ENCODE measurements at regions not wholly inside any gene's neighbourhood (a gene's known extent, or its start where the extent isn't known, plus 50 kb on each side); places are given as distances from the start of the nearest gene placed in this dataset.

DNA sequence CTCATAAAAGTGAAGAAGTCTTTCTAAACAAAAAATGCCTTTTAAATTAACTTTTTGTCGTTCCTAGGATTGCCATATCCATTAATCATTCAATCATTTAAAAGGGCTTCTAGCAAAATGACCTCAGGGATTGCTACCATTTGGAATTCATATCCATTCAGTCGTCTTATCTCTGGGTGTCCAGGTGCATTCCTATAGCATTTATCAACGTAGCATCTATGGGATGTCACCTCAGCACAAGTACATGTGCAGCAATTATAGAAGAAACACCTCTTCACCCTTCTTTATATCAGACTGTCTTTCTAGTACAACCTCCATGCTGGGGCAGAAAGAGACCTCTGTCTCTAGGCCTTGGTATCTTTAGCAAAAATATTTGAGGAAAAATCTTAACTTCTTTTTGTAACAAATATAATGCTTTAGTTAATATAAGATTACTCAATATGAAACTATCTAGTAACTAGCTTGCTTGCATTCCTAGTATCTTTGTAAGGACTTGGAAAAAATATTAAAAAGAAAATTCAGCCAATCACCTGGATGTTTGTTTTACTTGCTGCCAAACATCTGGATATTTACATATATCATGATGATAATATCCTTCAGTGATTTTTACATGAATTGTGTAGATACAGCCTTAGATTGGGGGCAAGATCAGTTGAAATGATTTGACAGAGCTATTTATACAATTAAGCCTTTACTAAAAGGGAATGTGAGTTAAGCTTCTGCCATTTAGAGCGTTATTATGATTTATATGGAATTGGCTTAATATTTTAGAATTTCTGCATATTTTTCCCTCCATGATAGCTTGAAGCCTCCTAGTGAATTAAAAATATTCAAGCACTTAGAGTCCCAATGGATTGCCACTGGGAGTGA is 356.8 kb downstream of the HDGFL1 start:
- no peak for DNase-seq (ENCODE audit: low read depth)
- H3K4me3 ChIP-seq (ENCODE audit: low read length) = no peak overlapping the region
- no peak for TF ChIP-seq CTCF (conservative IDR thresholded peaks at IDR 0.05; ENCODE audit: low read depth, low read length)

DNA sequence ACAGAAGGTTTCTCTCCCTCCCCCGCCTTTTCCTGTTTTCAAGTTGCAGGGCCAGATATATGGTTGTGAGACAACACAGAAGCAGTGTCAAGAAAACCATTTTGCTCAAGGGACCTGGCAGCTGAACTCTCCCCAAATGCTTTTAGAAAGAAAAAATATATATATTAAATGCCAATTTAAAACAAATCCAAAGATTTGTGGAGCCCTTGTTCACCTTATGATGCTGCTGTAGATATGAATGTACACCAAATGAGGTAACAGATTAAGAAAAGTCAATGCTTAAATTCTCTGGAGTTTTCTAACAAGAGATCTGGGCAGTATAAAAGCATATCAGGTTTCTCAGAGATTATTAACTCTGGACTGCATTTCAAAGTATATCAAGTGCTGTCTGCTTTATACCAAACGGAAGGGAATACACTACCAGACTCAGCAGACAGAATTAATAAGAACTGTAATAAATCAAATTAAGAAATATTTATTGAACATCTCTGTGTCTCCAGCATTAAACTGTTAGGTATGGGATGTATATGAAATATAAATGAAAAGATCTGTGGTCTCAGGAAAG is 357.5 kb downstream of the HDGFL1 start:
- no peak for DNase-seq (ENCODE audit: low read depth)
- H3K4me3 ChIP-seq (ENCODE audit: low read length) = no peak overlapping the region
- no peak for TF ChIP-seq CTCF (conservative IDR thresholded peaks at IDR 0.05; ENCODE audit: low read depth, low read length)

GRCh38 chr6:22928775-22929174 is 359.4 kb downstream of the HDGFL1 start:
- DNase-seq (ENCODE audit: low read depth) = no peak
- no peak for TF ChIP-seq CTCF (conservative IDR thresholded peaks at IDR 0.05; ENCODE audit: low read depth, low read length)
- H3K4me3 ChIP-seq (ENCODE audit: low read length) = no peak overlapping the region

DNA sequence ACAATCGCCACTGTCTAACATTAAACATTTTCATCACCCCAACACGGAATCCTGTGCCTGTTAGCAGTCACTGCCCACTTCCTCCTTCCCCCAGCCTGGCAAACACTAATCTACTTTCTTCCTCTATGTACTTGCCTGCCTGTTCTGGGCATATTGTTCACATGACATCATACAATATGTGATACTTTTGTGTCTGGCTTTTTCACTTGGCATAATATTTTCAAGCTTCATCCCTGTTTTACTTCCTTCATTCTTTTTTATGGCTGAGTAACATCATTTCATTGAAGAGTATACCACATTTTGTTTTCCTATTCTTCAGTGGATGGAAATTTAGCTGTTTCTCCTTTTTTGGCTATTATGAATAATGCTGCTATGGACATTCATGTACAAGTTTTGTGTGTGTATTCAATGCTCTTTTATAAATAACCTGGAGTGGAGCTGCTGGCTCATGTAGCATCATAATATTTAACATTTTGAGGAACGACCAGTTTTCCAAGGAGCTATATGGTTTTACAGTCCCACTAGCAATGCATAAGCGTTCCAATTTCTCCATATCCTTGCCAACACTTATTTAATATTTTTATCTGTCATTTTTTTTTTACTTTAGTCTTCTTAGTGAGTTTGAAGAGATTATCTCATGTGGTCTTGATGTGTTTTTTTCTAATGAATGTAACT is 360.1 kb downstream of the HDGFL1 start:
- no peak overlapping the region for H3K4me3 ChIP-seq (ENCODE audit: low read length)
- no peak for TF ChIP-seq CTCF (conservative IDR thresholded peaks at IDR 0.05; ENCODE audit: low read depth, low read length)
- DNase-seq (ENCODE audit: low read depth) = no peak

DNA sequence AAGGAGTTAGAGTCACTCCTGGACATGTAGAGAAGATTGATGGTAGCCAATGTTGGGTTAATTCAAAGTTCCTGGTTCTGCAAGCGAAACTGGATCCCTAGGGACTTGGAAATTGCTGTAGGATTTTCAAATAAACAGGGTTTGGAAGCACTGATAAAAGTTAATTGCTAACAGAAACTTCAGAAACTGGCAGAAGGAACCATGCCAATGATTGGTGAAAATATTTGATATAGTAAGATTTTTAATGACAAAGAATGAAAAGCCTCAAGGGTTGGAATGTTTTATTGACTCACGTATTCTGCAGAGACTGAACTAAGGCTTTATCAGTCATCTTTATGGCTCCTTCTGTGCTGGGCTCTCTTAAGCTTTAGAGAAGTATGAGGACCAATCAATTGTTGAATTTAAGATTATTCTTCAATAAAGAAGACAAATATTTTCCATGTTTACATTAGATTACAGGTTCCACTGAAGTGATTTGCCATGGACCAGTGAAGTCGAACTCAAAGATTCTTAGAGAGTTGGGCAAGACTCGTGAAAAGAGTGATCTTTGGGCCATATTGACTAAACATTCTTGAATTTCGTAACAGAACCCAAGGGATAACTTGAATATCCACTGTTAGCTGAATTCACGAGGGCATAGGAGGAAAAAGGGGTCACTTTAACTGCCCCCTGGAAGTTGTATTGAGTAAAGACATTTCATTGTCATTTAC is 371.4 kb downstream of the HDGFL1 start:
- TF ChIP-seq CTCF (conservative IDR thresholded peaks at IDR 0.05; ENCODE audit: low read depth, low read length) = no peak
- no peak for DNase-seq (ENCODE audit: low read depth)
- H3K4me3 ChIP-seq (ENCODE audit: low read length) = no peak overlapping the region

DNA sequence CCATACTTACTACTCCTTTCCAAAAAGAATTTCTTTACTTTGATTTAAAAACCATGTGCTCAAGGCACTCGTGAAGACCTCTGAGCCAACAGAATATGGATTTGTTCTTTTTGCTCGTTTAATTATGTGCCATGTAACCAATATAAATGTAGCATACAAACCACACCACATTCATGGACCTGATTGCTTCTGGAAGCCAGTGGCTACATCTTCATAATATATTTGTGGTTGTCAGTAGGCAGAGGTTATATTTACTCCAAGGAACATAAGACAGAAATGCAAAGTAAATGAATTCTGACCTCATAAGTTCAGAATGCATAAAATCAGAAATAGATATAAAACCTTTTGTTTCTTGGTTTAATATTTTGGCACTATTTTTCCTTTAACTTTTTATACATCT is 373.0 kb downstream of the HDGFL1 start:
- no peak for TF ChIP-seq CTCF (conservative IDR thresholded peaks at IDR 0.05; ENCODE audit: low read depth, low read length)
- DNase-seq (ENCODE audit: low read depth) = no peak
- H3K4me3 ChIP-seq (ENCODE audit: low read length) = no peak overlapping the region
